HG03159 (cell line): ENCODE measurements at regions not wholly inside any gene's neighbourhood (a gene's known extent, or its start where the extent isn't known, plus 50 kb on each side); places are given as distances from the start of the nearest gene placed in this dataset.

Source experiments
- ATAC-seq: cut with Tn5 transposase; IDR thresholded peaks from one replicate; pipeline ENCODE4 v1.9.1; 2021; ENCODE audit warnings: mild to moderate bottlenecking, moderate library complexity; ENCODE audit not compliant: unreplicated experiment

- no peak for ATAC-seq
These were observed 104.5 kb downstream of the RBM43 start for GRCh38 chr2:151157000-151157735.

GRCh38 chr2:151156431-151156830 is 105.2 kb downstream of the RBM43 start:
- ATAC-seq, result no peak

GRCh38 chr2:151153601-151154000 is 108.1 kb downstream of the RBM43 start:
- ATAC-seq, result no peak

GRCh38 chr2:151150331-151151320 is 111.0 kb downstream of the RBM43 start:
- no peak for ATAC-seq

- ATAC-seq, result no peak
These were observed 123.2 kb downstream of the RBM43 start for GRCh38 chr2:151138507-151138906.

GRCh38 chr2:151137526-151137925 is 124.1 kb downstream of the RBM43 start:
- no peak for ATAC-seq

- ATAC-seq, result no peak
These were observed 141.7 kb downstream of the RBM43 start for GRCh38 chr2:151120011-151120410.

GRCh38 chr2:151119374-151119773 is 142.3 kb downstream of the RBM43 start:
- no peak for ATAC-seq

GRCh38 chr2:151118269-151118668 is 143.4 kb downstream of the RBM43 start:
- no peak for ATAC-seq

GRCh38 chr2:151114874-151115273 is 146.8 kb downstream of the RBM43 start:
- ATAC-seq, result no peak

- ATAC-seq, result no peak
These were observed 148.3 kb downstream of the RBM43 start for GRCh38 chr2:151113318-151113717.

GRCh38 chr2:151111599-151112278 is 149.9 kb downstream of the RBM43 start:
- ATAC-seq, result no peak

- ATAC-seq, result no peak
These were observed 154.7 kb downstream of the RBM43 start for GRCh38 chr2:151106805-151107506.

- no peak for ATAC-seq
These were observed 158.1 kb downstream of the RBM43 start for GRCh38 chr2:151103551-151103950.

- no peak for ATAC-seq
These were observed 159.4 kb downstream of the RBM43 start for GRCh38 chr2:151102226-151102625.

GRCh38 chr2:151098841-151099240 is 162.8 kb downstream of the RBM43 start:
- no peak for ATAC-seq

GRCh38 chr2:151097895-151098294 is 163.8 kb downstream of the RBM43 start:
- no peak for ATAC-seq

- no peak for ATAC-seq
These were observed 164.5 kb downstream of the RBM43 start for GRCh38 chr2:151097128-151097527.

- no peak for ATAC-seq
These were observed 165.4 kb downstream of the RBM43 start for GRCh38 chr2:151096235-151096634.

GRCh38 chr2:151095463-151095862 is 166.2 kb downstream of the RBM43 start:
- no peak for ATAC-seq

GRCh38 chr2:151091583-151091982 is 170.1 kb downstream of the RBM43 start:
- no peak for ATAC-seq
